T1000 (cell line): ENCODE measurements at regions not wholly inside any gene's neighbourhood (a gene's known extent, or its start where the extent isn't known, plus 50 kb on each side); places are given as distances from the start of the nearest gene placed in this dataset.
A peak's percentile ranks its signal among the peaks of the same experiment; 100 is the strongest.
"Not testable (repeated sequence)": the region's sequence is repeated elsewhere in the genome, so short reads cannot be mapped to it uniquely, and the experiment has no call there.

Source experiments
- DNase-seq: peaks from one replicate; lab custom pipeline; 2025; ENCODE audit warnings: mixed read lengths; lab: John Stamatoyannopoulos, UW

DNA sequence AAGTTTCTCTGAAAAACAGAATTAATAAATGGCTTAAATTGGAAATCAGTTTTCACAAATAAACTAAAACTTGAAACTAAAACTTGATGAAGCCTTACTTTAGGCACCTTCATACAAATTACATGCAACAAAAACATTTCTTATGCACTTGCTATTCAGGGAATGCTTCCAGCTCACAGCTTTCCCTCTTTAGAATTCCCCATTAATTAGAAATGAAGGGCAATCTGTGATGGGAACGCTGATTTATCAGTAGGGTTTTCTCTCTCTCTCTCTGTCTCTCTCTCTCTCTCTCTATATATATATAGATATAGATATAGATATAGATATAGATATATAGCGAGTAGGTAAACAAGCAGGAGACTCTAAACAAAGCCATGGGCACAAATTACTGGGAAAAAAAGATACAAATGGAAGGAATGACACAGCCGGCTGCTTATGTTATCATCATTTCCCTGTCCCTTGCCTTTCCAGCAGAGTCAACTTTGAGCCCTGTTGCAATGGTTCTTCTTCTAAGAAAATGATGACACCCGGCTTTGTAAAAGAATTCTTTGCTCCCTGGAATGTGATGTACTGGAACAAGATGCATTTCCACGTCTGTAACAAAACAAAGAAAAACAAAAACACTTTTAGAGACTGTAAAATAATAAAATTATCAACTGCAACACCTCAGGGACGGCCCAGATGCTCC is 1121.6 kb upstream of the TMEM132C start:
- no peak for DNase-seq

- DNase-seq: peak; percentile 55
These were observed 1120.8 kb upstream of the TMEM132C start for GRCh38 chr12:127145929-127146789.

GRCh38 chr12:127146991-127147718 is 1119.8 kb upstream of the TMEM132C start:
- DNase-seq: no peak

- DNase-seq: no peak
These were observed 1119.2 kb upstream of the TMEM132C start for GRCh38 chr12:127147724-127148123.

- DNase-seq: no peak
These were observed 1118.7 kb upstream of the TMEM132C start for GRCh38 chr12:127148318-127148717.

DNA sequence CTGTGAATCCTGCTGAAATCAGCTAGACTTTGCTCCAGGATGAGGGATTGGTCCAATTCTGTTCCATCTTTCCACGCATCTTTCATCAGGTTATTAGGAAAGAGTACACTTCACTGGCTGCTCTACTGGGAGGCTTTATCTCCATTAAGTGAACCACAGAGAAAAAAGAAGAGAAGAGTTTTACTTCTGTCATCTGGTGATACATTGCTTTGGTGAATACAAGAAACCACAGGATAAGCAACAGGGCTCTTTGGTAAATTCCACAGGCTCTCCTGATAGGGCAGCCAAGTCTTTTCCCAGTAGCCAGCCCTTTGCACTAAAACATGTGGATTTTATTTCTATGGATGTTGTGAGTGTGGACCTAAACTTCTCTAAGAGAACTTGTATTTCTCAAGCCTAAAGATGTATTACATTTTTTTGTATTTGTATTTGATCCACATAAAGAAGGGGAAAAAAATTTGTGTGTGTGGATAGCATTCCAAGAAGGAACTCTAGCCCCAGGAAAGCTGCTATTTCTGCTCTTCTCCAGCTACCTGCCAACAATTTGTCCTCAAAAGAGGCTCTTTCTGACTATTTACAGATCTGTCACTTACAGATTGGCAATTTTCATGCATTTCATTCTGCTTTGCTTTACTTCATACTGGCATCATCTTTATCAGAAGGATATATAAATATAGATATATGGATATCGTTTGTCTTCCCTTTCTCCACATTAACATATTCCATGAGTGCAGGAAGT is 1117.6 kb upstream of the TMEM132C start:
- no peak for DNase-seq

DNA sequence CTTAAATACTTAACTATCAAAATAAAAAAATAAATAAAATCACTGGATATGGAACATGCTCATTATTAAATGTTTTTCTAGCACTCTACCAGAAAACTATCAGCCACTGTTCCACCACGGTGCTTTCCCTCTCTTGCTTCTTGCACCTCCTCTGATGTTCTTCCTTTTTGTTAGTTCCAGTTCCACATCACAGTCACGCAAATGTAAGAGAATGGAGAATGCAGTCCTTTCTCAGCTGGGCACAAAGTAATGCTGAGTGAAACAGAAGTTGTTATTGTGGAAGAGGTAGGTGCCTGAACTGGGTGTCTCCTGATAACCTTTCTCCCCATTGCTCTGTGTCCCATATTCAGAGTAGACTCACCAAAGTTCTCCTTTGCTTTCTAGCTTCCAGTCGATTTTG is 1116.9 kb upstream of the TMEM132C start:
- no peak for DNase-seq

DNA sequence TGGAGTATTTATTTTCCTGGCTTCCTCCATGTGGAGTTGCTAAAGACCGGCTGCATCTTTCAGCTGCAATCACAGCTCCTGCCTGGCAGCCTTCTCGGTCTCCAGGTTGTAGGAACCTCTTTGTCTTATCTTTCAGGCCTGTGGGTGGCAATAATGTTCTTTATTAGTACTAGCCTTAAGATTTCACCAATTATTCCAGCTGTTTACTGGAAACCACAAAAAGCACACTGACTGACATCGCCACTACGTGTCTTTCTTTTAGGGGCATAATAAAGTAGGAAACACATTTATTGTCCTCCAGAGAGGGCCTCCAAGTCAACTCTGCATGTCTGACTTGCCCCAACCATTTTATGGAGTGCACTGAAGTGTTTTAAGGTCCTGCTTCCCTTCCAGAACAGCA is 1116.5 kb upstream of the TMEM132C start:
- DNase-seq: no peak

DNA sequence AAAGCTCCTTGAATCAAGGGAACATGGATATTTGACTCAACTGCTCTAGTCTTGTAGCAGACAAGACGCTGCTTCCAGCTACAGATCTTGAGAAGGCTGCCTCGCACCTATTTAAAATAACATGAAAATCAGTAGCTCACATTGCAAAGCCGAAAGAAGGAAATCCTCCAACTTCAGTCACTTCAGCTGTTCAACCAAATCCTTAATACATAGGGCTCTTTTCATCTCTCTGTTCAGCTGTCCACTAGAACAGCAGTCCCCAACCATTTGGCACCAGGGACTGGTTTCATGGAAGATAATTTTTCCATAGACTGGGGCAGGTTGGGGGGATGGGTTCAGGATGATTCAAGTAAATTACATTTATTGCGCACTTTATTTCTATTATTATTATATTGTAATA is 1116.0 kb upstream of the TMEM132C start:
- DNase-seq: no peak

GRCh38 chr12:127153996-127154395 is 1113.0 kb upstream of the TMEM132C start:
- no peak for DNase-seq

- not testable (repeated sequence) for DNase-seq
These were observed 1112.1 kb upstream of the TMEM132C start for GRCh38 chr12:127154830-127155229.

DNA sequence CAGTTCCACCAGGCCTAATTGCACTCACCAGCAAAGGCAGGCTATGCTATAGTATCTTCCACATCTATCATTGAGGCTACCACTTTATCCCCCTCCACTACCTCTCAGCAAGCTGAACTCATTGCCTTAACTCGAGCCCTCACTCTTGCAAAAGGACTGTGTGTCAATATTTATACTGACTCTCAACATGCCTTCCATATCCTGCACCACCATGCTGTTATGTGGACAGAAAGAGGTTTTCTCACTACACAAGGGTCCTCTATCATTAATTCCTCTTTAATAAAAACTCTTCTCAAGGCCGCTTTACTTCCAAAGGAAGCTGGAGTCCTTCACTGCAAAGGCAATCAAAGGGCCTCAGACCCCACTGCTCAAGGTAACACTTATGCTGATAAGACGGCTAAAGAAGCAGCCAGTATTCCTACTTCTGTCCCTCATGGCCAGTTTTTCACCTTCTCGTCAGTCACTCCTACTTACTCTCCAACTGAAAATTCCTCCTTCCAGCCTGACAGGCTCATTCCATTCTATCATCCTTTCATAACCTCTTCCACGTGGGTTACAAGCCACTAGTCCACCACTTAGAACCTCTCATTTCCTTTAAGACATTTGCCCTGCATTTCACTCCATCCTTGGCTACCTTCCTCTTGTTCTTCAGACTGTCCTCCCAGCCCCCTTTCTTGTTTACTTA is 1110.9 kb upstream of the TMEM132C start:
- DNase-seq: not testable (repeated sequence)

DNA sequence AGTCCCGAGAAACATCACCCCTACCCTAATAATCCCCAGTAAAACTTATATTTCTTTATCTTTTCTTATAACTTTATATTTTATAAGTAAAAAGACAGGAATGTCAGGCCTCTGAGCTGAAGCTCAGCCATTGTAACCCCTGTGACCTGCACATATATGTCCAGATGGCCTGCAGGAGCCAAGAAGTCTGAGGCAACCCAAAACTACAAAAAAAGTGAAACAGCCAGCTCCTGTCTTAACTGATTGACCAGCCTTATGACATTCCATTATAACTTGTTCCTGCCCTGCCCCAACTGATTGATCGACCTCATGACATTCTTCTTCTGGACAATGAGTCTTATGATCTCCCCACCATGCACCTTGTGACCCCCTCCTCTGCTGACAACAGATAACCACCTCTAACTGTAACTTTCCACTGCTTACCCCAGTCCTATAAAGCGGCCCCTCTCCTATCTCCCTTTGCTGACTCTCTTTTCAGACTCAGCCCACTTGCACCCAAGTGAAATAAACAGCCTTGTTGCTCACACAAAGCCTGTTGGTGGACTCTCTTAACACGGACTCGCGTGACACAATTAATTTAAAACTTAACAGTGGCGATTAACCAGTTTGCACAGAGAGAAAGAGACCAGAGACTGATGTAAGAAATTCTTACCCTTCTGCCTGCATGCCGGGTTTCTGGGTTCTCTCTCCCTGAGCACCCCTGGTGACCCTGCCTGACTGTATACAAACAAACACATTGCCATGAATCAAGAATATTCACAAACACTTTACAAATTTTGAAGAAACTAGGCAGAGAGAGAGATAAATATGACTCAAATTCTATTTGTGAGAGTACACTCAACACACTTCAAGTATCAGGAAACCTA is 1109.2 kb upstream of the TMEM132C start:
- DNase-seq: not testable (repeated sequence)

- no peak for DNase-seq
These were observed 1108.4 kb upstream of the TMEM132C start for GRCh38 chr12:127158385-127159061.

DNA sequence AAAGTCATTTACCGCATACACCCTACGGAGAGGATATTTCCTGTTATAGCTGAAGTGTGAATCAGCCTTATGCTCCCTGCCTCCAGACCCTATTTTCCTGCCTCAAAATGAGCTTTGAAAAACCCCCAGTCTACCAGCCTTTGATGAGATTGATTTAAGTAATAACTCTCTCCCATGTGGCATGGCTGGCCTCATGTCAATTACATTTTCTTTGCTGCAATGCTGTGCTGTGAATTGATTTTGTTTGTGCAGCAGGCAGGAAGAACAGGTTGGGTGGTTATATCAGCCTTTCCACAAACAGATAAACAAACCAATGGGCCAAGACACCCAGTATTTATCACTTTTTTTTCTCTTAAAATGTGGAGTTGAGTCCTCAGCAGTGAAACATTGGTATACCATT is 1105.5 kb upstream of the TMEM132C start:
- no peak for DNase-seq

GRCh38 chr12:127162307-127162706 is 1104.7 kb upstream of the TMEM132C start:
- DNase-seq: no peak

- no peak for DNase-seq
These were observed 1104.1 kb upstream of the TMEM132C start for GRCh38 chr12:127162902-127163301.

GRCh38 chr12:127165567-127166392 is 1101.2 kb upstream of the TMEM132C start:
- peak; percentile 76 for DNase-seq
